CD4-positive, alpha-beta memory T cell (primary cell): ENCODE measurements at regions not wholly inside any gene's neighbourhood (a gene's known extent, or its start where the extent isn't known, plus 50 kb on each side); places are given as distances from the start of the nearest gene placed in this dataset.

Experiments used
- CTCF ChIA-PET: fragments of 350-600 bp; sonication (Branson Sonifier 250); formaldehyde crosslinking; loops from one replicate; lab custom pipeline; 2021; ENCODE audit warnings: inconsistent platforms; ENCODE audit not compliant: partially characterized antibody; lab: Charles Lee
- POLR2A ChIA-PET: fragments of 350-600 bp; sonication (Branson Sonifier 250); formaldehyde crosslinking; loops from one replicate; lab custom pipeline; 2021; ENCODE audit not compliant: partially characterized antibody; lab: Charles Lee
- DNase-seq, 5 donors: peaks; one replicate each; pipeline versions ENCODE4 v3.0.0 to v3.0.0-alpha.2; 2020 to 2022; ENCODE audit warnings: mixed read lengths in 1 of 5
- H3K27ac ChIP-seq: one replicate; pipeline ENCODE4 v1.7.0; 2013; ENCODE audit warnings: low read depth, low read length
- H3K27me3 ChIP-seq: 2 replicates; pipeline ENCODE4 v1.7.0; 2013; ENCODE audit warnings: mild to moderate bottlenecking, low read length, moderate library complexity; ENCODE audit not compliant: insufficient read depth
- H3K36me3 ChIP-seq: 2 replicates; pipeline ENCODE4 v1.7.0; 2013; ENCODE audit warnings: mild to moderate bottlenecking, low read length, moderate library complexity; ENCODE audit not compliant: insufficient read depth
- H3K4me1 ChIP-seq: 2 replicates; pipeline ENCODE4 v1.7.0; 2013; ENCODE audit warnings: mild to moderate bottlenecking, low read length, moderate library complexity; ENCODE audit not compliant: insufficient read depth
- H3K4me3 ChIP-seq, 2 donors: one replicate each; pipeline ENCODE4 v1.7.0; 2013; ENCODE audit warnings: low read length in 2 of 2, mild to moderate bottlenecking in 1 of 2
- H3K9me3 ChIP-seq, 2 donors: one replicate each; pipeline ENCODE4 v1.7.0; 2013; ENCODE audit warnings: low read length in 2 of 2, control low read depth in 1 of 2; ENCODE audit not compliant: control insufficient read depth in 1 of 2
- H3K27ac Mint-ChIP-seq, 7 donors: one replicate each; pipeline ENCODE4 v1.8.0; 2020 to 2021; ENCODE audit warnings: mixed read lengths in 7 of 7, mild to moderate bottlenecking in 6 of 7, inconsistent platforms in 3 of 7, moderate library complexity in 3 of 7
- H3K27me3 Mint-ChIP-seq, 2 donors: one replicate each; pipeline ENCODE4 v1.8.0; 2020 to 2021; ENCODE audit warnings: mixed read lengths in 2 of 2
- H3K36me3 Mint-ChIP-seq, 2 donors: one replicate each; pipeline ENCODE4 v1.8.0; 2020 to 2021; ENCODE audit warnings: mixed read lengths in 2 of 2, inconsistent platforms in 1 of 2, mild to moderate bottlenecking in 1 of 2
- H3K4me1 Mint-ChIP-seq, 4 donors: one replicate each; pipeline ENCODE4 v1.8.0; 2020 to 2021; ENCODE audit warnings: mixed read lengths in 4 of 4, mild to moderate bottlenecking in 1 of 4
- H3K4me3 Mint-ChIP-seq, 8 donors: one replicate each; pipeline ENCODE4 v1.8.0; 2020 to 2021; ENCODE audit warnings: mixed read lengths in 8 of 8, mild to moderate bottlenecking in 7 of 8, moderate library complexity in 6 of 8, inconsistent platforms in 3 of 8
- H3K9me3 Mint-ChIP-seq, 8 donors: one replicate each; pipeline ENCODE4 v1.8.0; 2020 to 2021; ENCODE audit warnings: mixed read lengths in 8 of 8, mild to moderate bottlenecking in 5 of 8, inconsistent platforms in 3 of 8, moderate library complexity in 1 of 8
- intact Hi-C: fragments of 100-400 bp; cut with micrococcal nuclease; formaldehyde crosslinking; loops from one replicate; pipeline ENCODE4 v1.15.1; 2023

GRCh38 chr5:175012267-175012666 is 287.9 kb downstream of the MSX2 start:
- DNase-seq = no peak
- Mint-ChIP-seq H3K27ac (no peak overlapping the region), H3K4me1 (no peaks in the 10 kb centered on the region), H3K4me3 (no peak overlapping the region), H3K36me3 (no peaks in the 10 kb centered on the region), H3K9me3 (peaks cover 0 to 6% (median 0%) of the 10 kb centered on the region in 8 donors), H3K27me3 (peaks cover 0 to 9% of the 10 kb centered on the region in 2 donors)
- Histone ChIP-seq H3K9me3 (no peaks in the 10 kb centered on the region), H3K27ac (no peak overlapping the region), H3K36me3 (no peaks in the 10 kb centered on the region), H3K4me1 (no peaks in the 10 kb centered on the region), H3K27me3 (no peaks in the 10 kb centered on the region), H3K4me3 (no peak overlapping the region)
- CTCF ChIA-PET = no interaction called here
- intact Hi-C loops = no loop called here
- POLR2A ChIA-PET = no interaction called here

GRCh38 chr5:175003531-175003930 is 279.1 kb downstream of the MSX2 start:
- Mint-ChIP-seq H3K9me3 (peaks cover 0 to 31% (median 10%) of the 10 kb centered on the region in 8 donors), H3K27me3 (peaks cover 2 to 4% of the 10 kb centered on the region in 2 donors), H3K4me3 (no peak overlapping the region), H3K27ac (no peak overlapping the region), H3K36me3 (no peaks in the 10 kb centered on the region), H3K4me1 (peaks cover 0 to 24% (median 4%) of the 10 kb centered on the region in 4 donors)
- H3K36me3 ChIP-seq = no peaks in the 10 kb centered on the region
- no peak overlapping the region for H3K4me3 ChIP-seq
- H3K9me3 ChIP-seq = no peaks in the 10 kb centered on the region
- CTCF ChIA-PET = no interaction called here
- POLR2A ChIA-PET = no interaction called here
- no peak overlapping the region for H3K27ac ChIP-seq
- no peak for DNase-seq
- H3K27me3 ChIP-seq = no peaks in the 10 kb centered on the region
- H3K4me1 ChIP-seq = peaks cover 2% of the 10 kb centered on the region
- intact Hi-C loops = no loop called here

GRCh38 chr5:175001876-175002645 is 277.7 kb downstream of the MSX2 start:
- Mint-ChIP-seq H3K9me3 (peaks cover 0 to 41% (median 17%) of the 10 kb centered on the region in 8 donors), H3K36me3 (no peaks in the 10 kb centered on the region), H3K4me3 (no peak overlapping the region), H3K27me3 (peaks cover 2 to 4% of the 10 kb centered on the region in 2 donors), H3K4me1 (peaks cover 1 to 24% (median 9%) of the 10 kb centered on the region in 4 donors), H3K27ac (no peak overlapping the region)
- Histone ChIP-seq H3K9me3 (no peaks in the 10 kb centered on the region), H3K27me3 (no peaks in the 10 kb centered on the region), H3K4me1 (peaks cover 17% of the 10 kb centered on the region), H3K36me3 (no peaks in the 10 kb centered on the region), H3K4me3 (no peak overlapping the region), H3K27ac (no peak overlapping the region)
- POLR2A ChIA-PET = no interaction called here
- CTCF ChIA-PET = no interaction called here
- DNase-seq = no peak
- intact Hi-C loops = no loop called here

GRCh38 chr5:175001311-175001710 is 276.9 kb downstream of the MSX2 start:
- H3K4me3 ChIP-seq = no peak overlapping the region
- DNase-seq = no peak
- H3K27me3 Mint-ChIP-seq = peaks cover 2 to 4% of the 10 kb centered on the region in 2 donors
- peaks cover 1 to 24% (median 9%) of the 10 kb centered on the region in 4 donors for H3K4me1 Mint-ChIP-seq
- POLR2A ChIA-PET = no interaction called here
- H3K9me3 ChIP-seq = no peaks in the 10 kb centered on the region
- H3K4me3 Mint-ChIP-seq = no peak overlapping the region
- H3K27ac ChIP-seq = no peak overlapping the region
- CTCF ChIA-PET = no interaction called here
- no peaks in the 10 kb centered on the region for H3K36me3 Mint-ChIP-seq
- H3K9me3 Mint-ChIP-seq = peaks cover 0 to 41% (median 17%) of the 10 kb centered on the region in 8 donors
- H3K27ac Mint-ChIP-seq = no peak overlapping the region
- H3K27me3 ChIP-seq = no peaks in the 10 kb centered on the region
- intact Hi-C loops = no loop called here
- H3K36me3 ChIP-seq = no peaks in the 10 kb centered on the region
- H3K4me1 ChIP-seq = peaks cover 21% of the 10 kb centered on the region

GRCh38 chr5:174999581-174999980 is 275.2 kb downstream of the MSX2 start:
- peaks cover 0 to 2% of the 10 kb centered on the region in 2 donors for H3K27me3 Mint-ChIP-seq
- Histone ChIP-seq H3K9me3 (no peaks in the 10 kb centered on the region), H3K4me1 (peaks cover 21% of the 10 kb centered on the region), H3K27me3 (no peaks in the 10 kb centered on the region), H3K27ac (no peak overlapping the region), H3K36me3 (no peaks in the 10 kb centered on the region), H3K4me3 (no peak overlapping the region)
- H3K36me3 Mint-ChIP-seq = no peaks in the 10 kb centered on the region
- H3K27ac Mint-ChIP-seq = no peak overlapping the region
- H3K9me3 Mint-ChIP-seq = peaks cover 0 to 41% (median 17%) of the 10 kb centered on the region in 8 donors
- H3K4me1 Mint-ChIP-seq = peaks cover 1 to 24% (median 9%) of the 10 kb centered on the region in 4 donors
- ChIA-PET CTCF (no interaction called here), POLR2A (no interaction called here)
- intact Hi-C loops = no loop called here
- no peak for DNase-seq
- peak overlapping the region in 3 of 8 donors; percentile 0 to 9 (median 9) for H3K4me3 Mint-ChIP-seq

GRCh38 chr5:174998131-174998730 is 273.8 kb downstream of the MSX2 start:
- H3K27me3 ChIP-seq = no peaks in the 10 kb centered on the region
- H3K4me3 ChIP-seq = no peak overlapping the region
- Mint-ChIP-seq H3K27me3 (peaks cover 0 to 2% of the 10 kb centered on the region in 2 donors), H3K4me3 (peak overlapping the region in 6 of 8 donors; percentile 35 to 78 (median 61)), H3K4me1 (peaks cover 1 to 24% (median 9%) of the 10 kb centered on the region in 4 donors), H3K36me3 (no peaks in the 10 kb centered on the region), H3K27ac (peak overlapping the region in 3 of 7 donors; percentile 19 to 47 (median 45)), H3K9me3 (peaks cover 0 to 29% (median 14%) of the 10 kb centered on the region in 8 donors)
- H3K9me3 ChIP-seq = no peaks in the 10 kb centered on the region
- intact Hi-C loops = no loop called here
- H3K27ac ChIP-seq = no peak overlapping the region
- ChIA-PET CTCF (no interaction called here), POLR2A (no interaction called here)
- DNase-seq = peak in 2 of 5 donors; percentile 1 to 16
- H3K36me3 ChIP-seq = no peaks in the 10 kb centered on the region
- peaks cover 21% of the 10 kb centered on the region for H3K4me1 ChIP-seq

- H3K4me3 Mint-ChIP-seq = peak overlapping the region in 6 of 8 donors; percentile 35 to 78 (median 61)
- H3K27me3 ChIP-seq = no peaks in the 10 kb centered on the region
- ChIA-PET POLR2A (no interaction called here), CTCF (no interaction called here)
- peaks cover 1 to 24% (median 9%) of the 10 kb centered on the region in 4 donors for H3K4me1 Mint-ChIP-seq
- H3K27ac Mint-ChIP-seq = peak overlapping the region in 3 of 7 donors; percentile 45 to 71 (median 48)
- peaks cover 0 to 28% (median 15%) of the 10 kb centered on the region in 8 donors for H3K9me3 Mint-ChIP-seq
- intact Hi-C loops = no loop called here
- H3K4me3 ChIP-seq = no peak overlapping the region
- no peak overlapping the region for H3K27ac ChIP-seq
- H3K36me3 Mint-ChIP-seq = no peaks in the 10 kb centered on the region
- no peaks in the 10 kb centered on the region for H3K36me3 ChIP-seq
- peaks cover 0 to 3% of the 10 kb centered on the region in 2 donors for H3K27me3 Mint-ChIP-seq
- peak in 2 of 5 donors; percentile 6 to 21 for DNase-seq
- H3K9me3 ChIP-seq = no peaks in the 10 kb centered on the region
- H3K4me1 ChIP-seq = peaks cover 21% of the 10 kb centered on the region
Observed at GRCh38 chr5:174997688-174998087, 273.3 kb downstream of the MSX2 start.
